ENCODE measurements at regions not wholly inside any gene's neighbourhood (a gene's known extent, or its start where the extent isn't known, plus 50 kb on each side); places are given as distances from the start of the nearest gene placed in this dataset.
"Not testable (repeated sequence)": the region's sequence is repeated elsewhere in the genome, so short reads cannot be mapped to it uniquely, and the experiment has no call there.

DNA sequence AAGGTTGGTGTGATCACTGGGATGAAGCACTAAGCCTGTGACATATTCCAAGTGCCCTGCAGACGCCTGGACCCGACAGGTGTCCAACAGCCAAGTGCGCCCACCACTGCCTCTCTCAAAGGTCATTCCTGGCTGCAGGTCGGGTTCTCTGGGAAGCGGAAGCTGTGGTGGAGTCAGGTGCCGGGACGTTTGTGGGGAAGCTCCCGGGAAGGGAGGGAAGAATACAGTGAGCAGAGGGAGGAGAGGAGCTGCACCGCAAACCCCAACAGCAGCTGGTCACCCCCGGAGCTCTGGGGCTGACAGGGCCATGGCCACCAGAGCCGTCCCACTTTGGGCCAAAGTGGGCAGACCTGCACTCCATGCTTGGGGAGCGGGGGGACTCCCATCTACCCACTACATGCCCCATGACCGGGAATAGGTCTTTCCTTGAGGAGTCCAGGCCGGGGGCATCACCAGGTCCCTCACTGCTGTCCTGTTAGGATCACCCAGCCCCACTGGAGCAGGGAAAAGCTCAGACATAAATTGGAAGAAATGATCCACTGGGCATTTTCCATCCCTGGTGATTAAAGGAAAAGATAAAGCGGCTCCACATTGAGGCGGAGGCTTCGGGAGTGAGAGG lies 84.5 kb upstream of the PPP2R2D start:
- Mint-ChIP-seq H3K4me3 (no peak overlapping the region), H3K36me3 (ENCODE audit: low read depth) (no peaks in the 10 kb centered on the region), H3K27me3 (no peaks in the 10 kb centered on the region), H3K9me3 (no peaks in the 10 kb centered on the region), H3K4me1 (ENCODE audit: low read depth) (peaks cover 4% of the 10 kb centered on the region), H3K27ac (no peak overlapping the region)
- intact Hi-C loops (cut with micrococcal nuclease), result no loop called here

DNA sequence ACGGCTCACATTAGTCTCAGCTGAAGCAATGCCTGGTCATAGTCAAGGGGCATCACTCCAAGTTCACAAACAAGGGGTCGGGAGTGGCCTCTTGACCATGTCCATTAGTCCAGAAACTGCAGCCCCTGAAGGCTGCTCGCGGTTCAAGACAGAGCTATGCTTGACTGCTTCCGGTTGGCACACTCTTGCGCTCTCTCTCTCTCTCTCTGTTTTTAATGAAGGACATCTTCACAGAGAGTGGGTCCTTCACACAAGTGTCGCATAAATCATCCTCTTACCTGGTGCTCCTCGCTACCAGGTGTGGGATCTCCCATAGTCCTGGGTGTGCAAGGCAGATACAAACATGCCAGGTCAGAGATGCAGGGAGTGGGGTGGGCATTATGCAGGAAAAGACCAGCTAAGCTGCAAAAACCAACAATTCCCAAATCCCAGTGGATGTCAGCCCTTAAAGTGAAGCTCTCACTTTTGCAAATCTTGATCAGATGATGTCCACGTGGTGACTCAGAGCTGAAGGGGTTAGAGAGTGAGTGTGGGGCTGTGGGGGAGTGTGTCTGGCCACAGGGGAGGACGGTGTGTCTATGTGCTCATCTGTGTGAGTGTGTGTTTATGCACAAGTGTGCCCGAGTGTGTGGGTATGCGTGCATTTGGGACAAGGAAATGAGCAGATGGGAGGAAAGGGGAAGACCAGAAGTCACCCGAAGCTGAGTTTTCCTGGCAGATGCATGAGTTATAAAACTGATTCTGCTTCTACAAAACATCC lies 83.7 kb upstream of the PPP2R2D start:
- no peaks in the 10 kb centered on the region for H3K9me3 Mint-ChIP-seq
- H3K4me3 Mint-ChIP-seq, result no peak overlapping the region
- intact Hi-C loops (cut with micrococcal nuclease), result no loop called here
- H3K4me1 Mint-ChIP-seq (ENCODE audit: low read depth), result peaks cover 4% of the 10 kb centered on the region
- no peak overlapping the region for H3K27ac Mint-ChIP-seq
- H3K27me3 Mint-ChIP-seq, result no peaks in the 10 kb centered on the region
- no peaks in the 10 kb centered on the region for H3K36me3 Mint-ChIP-seq (ENCODE audit: low read depth)

DNA sequence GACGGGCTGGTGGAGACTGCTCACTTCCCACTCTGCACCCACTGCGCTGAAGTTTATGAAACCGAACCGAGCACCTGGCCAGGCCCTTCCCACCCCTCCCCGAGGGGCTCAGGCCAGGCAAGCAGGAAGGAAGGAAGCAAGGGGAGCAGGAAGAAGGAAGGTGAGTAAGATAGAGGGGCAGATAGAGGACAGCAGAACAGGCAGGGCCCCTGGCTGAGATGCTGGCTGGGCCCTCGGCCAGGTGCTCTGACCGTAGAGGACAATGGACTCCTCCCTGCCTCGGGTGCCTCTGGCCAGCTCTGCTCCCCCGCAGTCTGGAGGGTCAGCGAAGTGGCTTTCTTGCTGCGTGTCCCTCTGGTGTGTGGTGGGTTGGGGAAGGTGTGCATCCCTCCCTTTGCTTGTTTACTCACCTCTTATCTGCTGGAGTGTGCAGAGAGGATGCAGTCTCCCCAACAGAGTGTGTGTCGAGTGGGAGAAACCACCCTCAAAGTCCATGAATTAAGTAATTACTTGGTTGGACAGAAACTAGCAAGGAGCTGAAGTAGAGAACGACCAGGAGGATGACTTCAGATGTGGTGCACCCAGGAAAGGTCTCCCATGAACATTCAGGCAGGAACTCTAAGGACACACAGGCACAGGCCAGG lies 82.8 kb upstream of the PPP2R2D start:
- Mint-ChIP-seq H3K9me3 (no peaks in the 10 kb centered on the region), H3K4me3 (no peak overlapping the region), H3K4me1 (ENCODE audit: low read depth) (peaks cover 4% of the 10 kb centered on the region), H3K27me3 (no peaks in the 10 kb centered on the region), H3K36me3 (ENCODE audit: low read depth) (no peaks in the 10 kb centered on the region), H3K27ac (no peak overlapping the region)
- intact Hi-C loops (cut with micrococcal nuclease), result no loop called here

DNA sequence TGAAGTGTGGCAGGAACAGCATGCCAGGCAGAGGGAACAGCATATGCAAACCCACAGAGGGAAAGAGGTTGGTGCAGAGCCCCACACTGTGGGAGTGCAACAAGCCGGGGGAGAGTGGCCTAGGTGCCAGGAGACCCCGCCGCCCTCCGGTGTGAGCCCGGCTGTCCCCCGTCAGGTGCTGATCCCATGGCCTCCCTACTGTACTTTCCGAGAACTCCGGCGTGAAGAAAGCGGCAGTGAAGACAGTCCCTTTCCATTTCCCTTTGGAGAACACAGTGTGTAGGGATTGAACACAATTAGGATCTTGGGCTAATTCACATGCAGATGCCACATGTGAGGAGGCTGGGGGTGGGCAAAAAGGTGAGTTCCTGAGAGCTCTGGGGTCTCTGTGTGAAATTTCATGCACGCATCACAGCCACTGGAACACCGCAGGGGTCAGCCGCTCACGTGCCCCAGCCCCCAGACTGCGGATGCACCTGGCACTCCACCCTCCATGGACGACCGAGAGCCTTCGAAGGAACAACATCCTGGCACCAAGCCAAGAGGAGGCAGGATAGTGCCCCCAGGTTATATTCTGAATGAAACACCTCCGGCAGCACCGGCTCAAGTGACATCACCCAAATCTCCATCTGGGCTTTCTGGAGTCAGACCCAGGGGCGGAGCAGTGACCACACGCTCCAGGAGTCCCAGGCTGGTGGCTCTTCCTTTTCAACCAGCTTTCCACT lies 82.1 kb upstream of the PPP2R2D start:
- Mint-ChIP-seq H3K27ac (no peak overlapping the region), H3K27me3 (no peaks in the 10 kb centered on the region)

DNA sequence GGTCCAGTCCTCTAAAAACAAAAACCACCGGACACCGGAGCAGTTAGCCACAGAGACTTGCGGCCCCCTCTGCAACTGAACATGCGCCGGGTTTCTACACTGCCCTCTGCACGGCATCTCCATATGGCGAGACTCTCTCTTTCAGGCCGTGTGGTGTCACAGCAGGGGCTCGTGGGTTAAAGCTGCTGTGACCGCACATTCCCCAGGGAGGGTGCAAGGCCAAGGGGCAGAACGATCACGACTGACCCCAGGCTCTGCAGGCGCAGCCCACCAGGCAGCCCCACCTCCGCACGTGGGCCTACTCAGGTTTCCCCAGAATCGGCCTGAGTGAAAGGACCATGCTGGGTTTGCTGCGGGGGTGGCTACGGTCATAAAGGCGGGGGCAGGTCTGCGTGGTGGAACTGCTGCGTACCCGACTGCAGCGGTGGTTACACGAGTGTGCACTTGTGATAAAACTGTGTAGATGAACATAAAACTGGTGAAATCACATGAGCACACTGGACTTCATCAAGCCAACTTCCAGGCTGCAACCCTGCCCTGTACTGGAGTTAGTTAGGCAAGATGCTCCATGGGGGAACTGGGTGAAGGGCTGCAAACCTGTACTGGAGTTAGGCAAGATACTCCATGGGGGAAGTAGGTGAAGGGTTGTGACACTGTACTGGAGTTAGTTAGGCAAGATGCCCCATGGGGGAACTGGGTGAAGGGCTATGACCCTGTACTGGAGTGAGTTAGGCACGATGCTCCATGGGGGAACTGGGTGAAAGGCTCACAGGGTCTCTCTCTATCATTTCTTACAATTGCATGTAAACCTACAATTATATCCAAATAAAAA lies 81.4 kb upstream of the PPP2R2D start:
- intact Hi-C loops (cut with micrococcal nuclease), result no loop called here
- H3K9me3 Mint-ChIP-seq, result no peaks in the 10 kb centered on the region
- H3K27ac Mint-ChIP-seq, result no peak overlapping the region
- no peak overlapping the region for H3K4me3 Mint-ChIP-seq
- H3K4me1 Mint-ChIP-seq (ENCODE audit: low read depth), result peaks cover 4% of the 10 kb centered on the region
- no peaks in the 10 kb centered on the region for H3K36me3 Mint-ChIP-seq (ENCODE audit: low read depth)
- H3K27me3 Mint-ChIP-seq, result peaks cover 2% of the 10 kb centered on the region

More for the DNA sequence above, 82.1 kb upstream of the PPP2R2D start:
- no peak overlapping the region for H3K4me3 Mint-ChIP-seq
- peaks cover 4% of the 10 kb centered on the region for H3K4me1 Mint-ChIP-seq (ENCODE audit: low read depth)
- H3K9me3 Mint-ChIP-seq, result no peaks in the 10 kb centered on the region
- intact Hi-C loops (cut with micrococcal nuclease), result no loop called here
- H3K36me3 Mint-ChIP-seq (ENCODE audit: low read depth), result no peaks in the 10 kb centered on the region

DNA sequence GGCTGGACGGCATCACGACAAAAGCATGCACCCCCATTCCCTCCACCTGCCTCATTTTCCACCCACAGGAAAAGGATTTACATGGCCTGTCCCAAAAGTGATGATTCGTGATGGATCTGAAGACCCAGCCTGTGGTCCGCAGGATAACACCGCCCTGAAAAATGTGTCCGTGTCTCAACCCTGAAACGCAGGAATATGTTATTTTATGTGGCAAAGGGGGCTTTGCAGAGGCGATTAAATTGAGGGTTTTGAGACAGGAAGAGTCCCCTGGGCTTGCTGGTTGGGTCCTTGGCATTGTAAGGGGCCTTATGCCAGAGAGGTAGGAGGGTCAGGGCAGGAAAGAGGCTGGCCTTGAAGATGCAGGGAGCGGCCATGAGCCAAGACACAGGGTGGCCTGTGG lies 80.2 kb upstream of the PPP2R2D start:
- Mint-ChIP-seq H3K27ac (no peak overlapping the region), H3K4me1 (ENCODE audit: low read depth) (peaks cover 4% of the 10 kb centered on the region), H3K4me3 (no peak overlapping the region), H3K27me3 (peaks cover 9% of the 10 kb centered on the region), H3K36me3 (ENCODE audit: low read depth) (no peaks in the 10 kb centered on the region), H3K9me3 (no peaks in the 10 kb centered on the region)
- intact Hi-C loops (cut with micrococcal nuclease), result no loop called here

DNA sequence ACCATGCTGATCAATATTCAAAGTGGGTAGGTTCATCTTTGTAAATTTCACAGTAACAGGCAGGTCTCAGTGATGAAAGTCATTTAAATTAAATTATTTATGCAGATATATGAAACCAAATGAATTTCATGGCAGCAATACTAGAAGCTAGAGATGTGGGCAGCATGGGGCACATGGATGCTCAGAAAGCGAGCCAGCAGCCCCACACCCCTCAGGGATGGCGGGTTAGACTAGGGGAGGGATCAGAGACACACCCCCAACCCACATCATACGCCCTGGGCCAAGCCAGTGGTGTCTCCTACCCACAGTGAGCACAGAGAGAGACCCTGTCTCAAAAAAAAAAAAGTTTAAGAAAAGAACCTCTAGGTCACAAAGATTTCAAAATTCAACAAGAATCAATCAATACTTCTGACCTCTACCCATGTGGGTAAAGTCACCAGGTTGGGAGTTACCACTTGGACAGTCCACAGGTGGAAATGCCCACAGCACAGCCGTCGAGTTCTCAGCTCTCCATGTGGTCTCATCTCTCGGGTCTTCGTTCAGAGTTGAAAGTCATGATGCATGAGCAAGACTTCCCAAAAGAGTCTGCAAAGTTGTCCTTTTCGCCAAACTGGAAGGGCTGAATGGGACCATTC lies 79.3 kb upstream of the PPP2R2D start:
- H3K9me3 Mint-ChIP-seq, result no peaks in the 10 kb centered on the region
- no peak overlapping the region for H3K4me3 Mint-ChIP-seq
- H3K36me3 Mint-ChIP-seq (ENCODE audit: low read depth), result no peaks in the 10 kb centered on the region
- peaks cover 4% of the 10 kb centered on the region for H3K4me1 Mint-ChIP-seq (ENCODE audit: low read depth)
- intact Hi-C loops (cut with micrococcal nuclease), result no loop called here
- H3K27ac Mint-ChIP-seq, result no peak overlapping the region
- peaks cover 9% of the 10 kb centered on the region for H3K27me3 Mint-ChIP-seq

DNA sequence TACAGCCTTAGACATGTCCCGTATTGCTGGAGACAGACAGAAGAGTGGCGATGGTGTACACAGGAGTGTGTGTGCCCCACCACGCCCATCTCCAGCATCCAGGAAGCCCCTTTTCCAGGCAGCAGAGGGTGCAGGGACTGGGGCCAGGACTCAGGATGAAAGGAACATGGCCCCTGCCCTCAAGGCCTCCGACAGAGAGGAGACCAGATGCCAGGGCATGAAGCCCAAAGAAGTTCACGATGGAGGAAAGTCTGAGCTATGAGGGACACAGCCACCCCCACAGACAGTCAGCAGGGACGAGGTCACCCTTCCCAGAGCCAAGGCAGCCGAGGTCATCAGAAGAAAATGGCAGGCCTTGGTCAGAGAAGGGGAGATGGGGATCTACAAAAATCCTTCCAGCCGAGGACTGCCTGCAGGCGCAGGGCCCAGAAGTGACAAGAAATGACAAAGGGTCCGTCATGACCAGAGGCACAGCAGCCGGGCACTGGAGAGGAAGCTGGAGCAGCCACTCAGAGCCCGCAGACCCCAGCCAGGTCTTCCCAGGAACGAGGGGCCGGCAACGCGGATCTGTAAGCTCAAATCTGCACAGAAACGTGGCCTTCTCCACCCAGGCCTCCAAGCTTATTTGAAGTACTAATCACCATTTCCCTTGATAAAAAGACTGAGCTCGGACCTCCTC lies 78.7 kb upstream of the PPP2R2D start:
- intact Hi-C loops (cut with micrococcal nuclease), result no loop called here
- peaks cover 9% of the 10 kb centered on the region for H3K27me3 Mint-ChIP-seq
- H3K36me3 Mint-ChIP-seq (ENCODE audit: low read depth), result no peaks in the 10 kb centered on the region
- H3K9me3 Mint-ChIP-seq, result no peaks in the 10 kb centered on the region
- H3K4me3 Mint-ChIP-seq, result no peak overlapping the region
- H3K27ac Mint-ChIP-seq, result no peak overlapping the region
- H3K4me1 Mint-ChIP-seq (ENCODE audit: low read depth), result peaks cover 4% of the 10 kb centered on the region

DNA sequence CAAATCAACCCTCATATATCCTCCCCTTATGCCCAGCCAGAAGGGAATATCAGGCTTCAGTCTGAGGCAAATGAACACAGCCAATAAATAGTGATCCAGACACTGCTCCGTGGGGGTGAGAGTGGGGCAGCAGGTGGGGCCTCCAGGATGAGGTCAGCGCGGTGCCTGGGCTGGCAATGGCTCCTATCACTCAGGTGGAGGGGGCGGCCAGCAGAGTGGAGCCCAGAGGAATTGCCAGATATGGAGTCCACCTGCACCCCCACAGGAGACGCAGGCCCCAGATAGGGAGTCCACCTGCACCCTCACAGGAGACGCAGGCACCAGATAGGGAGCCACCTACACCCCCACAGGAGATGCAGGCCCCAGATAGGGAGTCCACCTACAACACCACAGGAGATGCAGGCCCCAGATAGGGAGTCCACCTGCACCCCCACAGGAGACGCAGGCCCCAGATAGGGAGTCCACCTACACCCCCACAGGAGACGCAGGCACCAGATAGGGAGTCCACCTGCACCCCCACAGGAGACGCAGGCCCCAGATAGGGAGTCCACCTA lies 78.0 kb upstream of the PPP2R2D start:
- Mint-ChIP-seq H3K36me3 (ENCODE audit: low read depth) (no peaks in the 10 kb centered on the region), H3K4me1 (ENCODE audit: low read depth) (peaks cover 4% of the 10 kb centered on the region), H3K9me3 (no peaks in the 10 kb centered on the region), H3K27me3 (peaks cover 9% of the 10 kb centered on the region), H3K4me3 (no peak overlapping the region), H3K27ac (no peak overlapping the region)
- intact Hi-C loops (cut with micrococcal nuclease), result no loop called here

DNA sequence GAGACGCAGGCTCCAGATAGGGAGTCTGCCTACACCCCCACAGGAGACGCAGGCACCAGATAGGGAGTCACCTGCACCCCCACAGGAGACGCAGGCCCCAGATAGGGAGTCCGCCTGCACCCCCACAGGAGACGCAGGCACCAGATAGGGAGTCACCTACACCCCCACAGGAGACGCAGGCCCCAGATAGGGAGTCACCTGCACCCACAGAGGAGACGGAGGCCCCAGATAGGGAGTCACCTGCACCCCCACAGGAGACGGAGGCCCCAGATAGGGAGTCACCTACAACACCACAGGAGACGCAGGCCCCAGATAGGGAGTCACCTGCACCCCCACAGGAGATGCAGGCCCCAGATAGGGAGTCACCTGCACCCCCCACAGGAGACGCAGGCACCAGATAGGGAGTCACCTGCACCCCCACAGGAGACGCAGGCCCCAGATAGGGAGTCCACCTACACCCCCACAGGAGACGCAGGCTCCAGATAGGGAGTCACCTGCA lies 77.2 kb upstream of the PPP2R2D start:
- H3K27me3 Mint-ChIP-seq; H3K9me3 Mint-ChIP-seq; intact Hi-C loops (cut with micrococcal nuclease); H3K4me3 Mint-ChIP-seq; H3K27ac Mint-ChIP-seq; H3K4me1 Mint-ChIP-seq (ENCODE audit: low read depth); H3K36me3 Mint-ChIP-seq (ENCODE audit: low read depth): not testable (repeated sequence)

DNA sequence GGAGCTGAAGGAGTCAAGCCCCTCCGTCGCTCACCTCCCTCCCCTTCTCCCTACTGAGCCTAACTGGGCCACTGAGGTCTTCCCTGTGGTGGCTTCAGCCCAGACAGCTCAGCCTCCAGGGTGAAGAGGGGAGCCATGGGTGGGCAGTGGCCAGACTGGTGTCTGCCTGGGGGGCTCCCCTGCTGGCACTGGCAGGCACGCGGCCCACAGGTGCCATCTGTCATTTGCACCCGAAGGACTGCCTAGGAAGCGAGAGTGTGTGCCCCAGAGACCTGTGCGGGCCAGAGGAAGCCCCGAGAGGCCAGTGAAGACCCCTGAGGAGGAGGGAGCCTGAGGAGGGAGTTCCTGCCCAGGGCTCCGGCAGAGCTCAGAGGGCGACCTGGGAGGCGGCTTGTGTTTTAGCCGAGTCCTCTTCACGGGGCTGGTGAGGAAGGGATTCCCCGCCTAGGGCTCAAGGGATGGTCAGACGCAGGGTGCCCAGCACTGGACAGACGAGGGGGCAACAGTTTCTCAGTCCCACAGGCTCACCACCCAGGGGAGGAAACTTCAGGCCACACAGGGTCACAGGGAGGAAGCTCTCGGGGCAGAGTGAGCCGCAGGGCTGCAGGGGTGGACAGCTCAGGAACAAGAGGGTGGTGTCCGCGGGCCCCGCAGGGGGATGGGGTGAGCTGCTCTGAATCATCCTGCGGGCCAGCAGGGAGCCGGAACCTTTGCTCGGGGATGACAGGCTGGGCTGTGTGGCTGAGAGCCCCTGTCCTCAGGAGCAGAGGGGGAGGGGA lies 76.2 kb upstream of the PPP2R2D start:
- Mint-ChIP-seq H3K27ac (no peak overlapping the region), H3K36me3 (ENCODE audit: low read depth) (no peaks in the 10 kb centered on the region), H3K4me1 (ENCODE audit: low read depth) (peaks cover 4% of the 10 kb centered on the region), H3K4me3 (no peak overlapping the region), H3K27me3 (peaks cover 9% of the 10 kb centered on the region), H3K9me3 (no peaks in the 10 kb centered on the region)
- intact Hi-C loops (cut with micrococcal nuclease), result no loop called here

Measured in dendritic cell treated with granulocyte-macrophage colony-stimulating factor and Interleukin-4, amounts not matched to agents 40 ng/mL and 50 ng/mL, for 4 days (primary cell).